Suprapubic skin (tissue), 4 donors: ENCODE measurements at regions not wholly inside any gene's neighbourhood (a gene's known extent, or its start where the extent isn't known, plus 50 kb on each side); places are given as distances from the start of the nearest gene placed in this dataset.

Experiments
- DNase-seq, 2 donors: peaks; one replicate each; pipeline ENCODE4 v3.0.0-alpha.2; 2019; ENCODE audit warnings: low spot score in 2 of 2
- H3K27ac ChIP-seq: fragments of 200-600 bp; sonication (generic); one replicate; pipeline ENCODE4 v1.5.1; 2019
- H3K27me3 ChIP-seq: fragments of 200-600 bp; sonication (generic); one replicate; pipeline ENCODE4 v1.5.1; 2019
- H3K36me3 ChIP-seq: fragments of 200-600 bp; sonication (generic); one replicate; pipeline ENCODE4 v1.5.1; 2019
- H3K4me1 ChIP-seq: fragments of 200-600 bp; sonication (generic); one replicate; pipeline ENCODE4 v1.5.1; 2019
- H3K4me3 ChIP-seq: fragments of 200-600 bp; sonication (generic); one replicate; pipeline ENCODE4 v1.5.1; 2019; ENCODE audit warnings: mild to moderate bottlenecking
- H3K9me3 ChIP-seq: fragments of 200-600 bp; sonication (generic); one replicate; pipeline ENCODE4 v1.5.1; 2019
- CTCF ChIP-seq, 2 donors: fragments of 200-600 bp in 1 of 2; fragments of 450-650 bp in 1 of 2; sonication (generic) in 1 of 2; IDR thresholded peaks; one replicate each; pipeline ENCODE4 v1.5.1; 2016 to 2019; ENCODE audit warnings: antibody characterized with exemption in 2 of 2, mild to moderate bottlenecking in 1 of 2, moderate library complexity in 1 of 2
- EP300 ChIP-seq: sonication (generic); formaldehyde crosslinking; IDR thresholded peaks from one replicate; pipeline ENCODE4 v1.6.1; 2017; ENCODE audit warnings: antibody characterized with exemption
- POLR2A ChIP-seq, 2 donors: fragments of 450-650 bp; IDR thresholded peaks; one replicate each; pipeline ENCODE4 v1.6.1; 2017; ENCODE audit warnings: antibody characterized with exemption in 2 of 2, mild to moderate bottlenecking in 2 of 2, moderate library complexity in 2 of 2
- POLR2AphosphoS5 ChIP-seq, 3 donors: sonication (generic); formaldehyde crosslinking; IDR thresholded peaks; one replicate each; pipeline ENCODE4 v1.6.1; 2017; ENCODE audit warnings: antibody characterized with exemption in 3 of 3
- WGBS: methylation state at CpG from one replicate; pipeline ENCODE4 v1.1.5; 2018; 5-methylcytosine and 5-hydroxymethylcytosine counted together

DNA sequence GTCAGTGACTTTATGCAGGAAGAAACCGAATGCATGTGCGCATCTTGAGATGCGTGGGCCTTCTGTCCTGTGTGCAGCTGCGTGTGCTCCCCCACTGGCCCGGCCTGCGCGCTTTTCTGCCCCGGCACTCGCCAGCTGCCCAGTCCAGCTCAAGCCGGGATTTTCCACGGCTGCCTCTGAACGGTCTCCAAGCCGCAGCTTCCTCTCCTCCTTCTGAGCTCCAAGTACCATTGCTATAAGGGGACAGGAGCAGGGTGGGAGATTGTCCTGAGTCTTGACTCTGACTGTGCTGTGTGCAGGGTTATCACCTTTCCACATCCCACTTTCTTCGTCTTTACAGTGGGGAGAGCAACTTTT lies 302.8 kb downstream of the THBS2 start:
- H3K36me3 ChIP-seq = no peaks in the 10 kb centered on the region
- no peak for DNase-seq
- H3K27ac ChIP-seq = peak overlapping the region; percentile 30
- WGBS = 70% methylated on average over 14 of the region's 14 CpGs
- no peaks in the 10 kb centered on the region for H3K9me3 ChIP-seq
- H3K4me3 ChIP-seq = no peak overlapping the region
- TF ChIP-seq CTCF (IDR thresholded peaks at IDR 0.05) (no peak), EP300 (no peak), POLR2AphosphoS5 (IDR thresholded peaks at IDR 0.05) (no peak), POLR2A (IDR thresholded peaks at IDR 0.05) (no peak)
- H3K27me3 ChIP-seq = no peaks in the 10 kb centered on the region
- H3K4me1 ChIP-seq = peaks cover 13% of the 10 kb centered on the region

DNA sequence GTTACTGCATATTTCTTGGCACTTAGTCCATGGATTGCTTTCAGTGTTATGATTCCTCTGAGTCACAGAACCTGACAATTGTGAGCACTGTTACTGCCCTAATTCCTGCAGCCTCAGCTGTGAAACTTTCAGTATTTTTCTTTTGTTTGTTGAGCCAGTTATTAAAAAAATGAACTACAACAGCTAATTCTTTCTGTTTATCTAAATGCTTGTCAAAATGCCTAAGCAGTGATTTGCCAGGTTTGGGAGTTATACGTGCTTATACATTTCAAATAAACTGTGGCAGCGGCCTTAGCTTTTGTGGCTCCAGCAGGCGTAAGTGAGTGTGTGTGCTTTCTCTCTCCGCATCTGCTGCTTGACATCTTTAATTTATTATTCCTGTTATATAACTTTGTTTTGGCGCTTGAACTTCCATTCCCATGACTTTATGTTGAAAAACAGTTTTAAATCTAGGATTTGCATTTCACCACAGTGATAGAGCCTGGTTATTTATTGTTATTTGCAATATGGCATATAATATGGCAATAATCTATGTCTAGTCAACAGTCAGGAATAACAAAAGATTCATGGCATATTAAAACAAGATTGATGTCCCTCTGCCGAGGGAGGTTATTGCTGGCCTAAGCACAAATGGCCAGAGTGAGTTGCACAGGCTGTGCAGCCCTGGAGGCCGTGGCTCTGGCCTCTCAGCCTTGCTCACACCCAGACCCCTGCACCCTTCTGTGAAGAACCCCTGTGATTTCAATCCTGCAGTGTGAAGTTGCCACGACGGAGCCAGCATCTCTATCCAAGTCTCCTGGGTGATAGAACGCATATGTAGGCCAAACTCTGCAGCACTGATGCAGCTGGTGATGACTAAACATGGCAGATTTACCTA lies 303.4 kb downstream of the THBS2 start:
- H3K9me3 ChIP-seq = no peaks in the 10 kb centered on the region
- no peak for DNase-seq
- H3K36me3 ChIP-seq = no peaks in the 10 kb centered on the region
- peaks cover 13% of the 10 kb centered on the region for H3K4me1 ChIP-seq
- H3K4me3 ChIP-seq = no peak overlapping the region
- H3K27ac ChIP-seq = peak overlapping the region; percentile 30
- TF ChIP-seq EP300 = no peak
- TF ChIP-seq POLR2AphosphoS5 (IDR thresholded peaks at IDR 0.05) = no peak
- TF ChIP-seq CTCF (IDR thresholded peaks at IDR 0.05) = no peak
- no peak for TF ChIP-seq POLR2A (IDR thresholded peaks at IDR 0.05)
- no peaks in the 10 kb centered on the region for H3K27me3 ChIP-seq
- 39% methylated on average over 10 of the region's 10 CpGs for WGBS

DNA sequence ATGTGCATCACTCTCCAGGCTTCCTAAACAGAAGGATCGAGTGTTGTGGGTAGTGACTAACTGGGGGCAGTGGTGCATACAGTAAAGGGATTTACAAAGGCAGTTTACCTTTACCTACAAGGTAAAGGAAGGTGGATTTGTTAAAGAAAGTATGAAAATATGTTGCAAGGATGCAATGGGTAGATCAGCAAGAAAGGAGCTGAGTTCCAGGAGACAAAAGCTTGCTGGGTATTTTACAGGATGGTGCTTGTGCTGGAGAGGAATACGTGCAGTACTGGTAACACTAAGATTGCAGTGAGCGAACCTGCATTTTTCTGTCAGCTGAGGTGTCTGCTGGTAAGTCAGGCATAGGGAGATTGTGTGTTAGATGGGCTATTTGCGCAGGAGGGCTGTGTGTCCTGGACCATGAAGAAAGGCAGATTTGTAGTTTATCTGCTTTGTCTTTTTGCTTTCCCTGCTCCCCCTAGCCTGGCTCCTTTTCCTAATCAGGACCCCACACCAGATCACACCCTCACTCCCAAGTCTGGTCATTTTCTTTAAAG lies 304.6 kb downstream of the THBS2 start:
- Histone ChIP-seq H3K4me1 (peaks cover 13% of the 10 kb centered on the region), H3K27me3 (no peaks in the 10 kb centered on the region), H3K36me3 (no peaks in the 10 kb centered on the region), H3K9me3 (no peaks in the 10 kb centered on the region), H3K4me3 (no peak overlapping the region), H3K27ac (no peak overlapping the region)
- DNase-seq = no peak
- 97% methylated on average over 4 of the region's 4 CpGs for WGBS
- TF ChIP-seq EP300 = no peak
- TF ChIP-seq CTCF (IDR thresholded peaks at IDR 0.05) = no peak
- TF ChIP-seq POLR2A (IDR thresholded peaks at IDR 0.05) = no peak
- TF ChIP-seq POLR2AphosphoS5 (IDR thresholded peaks at IDR 0.05) = no peak

GRCh38 chr6:168948002-168948401 lies 305.6 kb downstream of the THBS2 start:
- no peaks in the 10 kb centered on the region for H3K27me3 ChIP-seq
- H3K4me1 ChIP-seq = peaks cover 13% of the 10 kb centered on the region
- no peak overlapping the region for H3K4me3 ChIP-seq
- no peaks in the 10 kb centered on the region for H3K9me3 ChIP-seq
- H3K27ac ChIP-seq = no peak overlapping the region
- H3K36me3 ChIP-seq = no peaks in the 10 kb centered on the region
- 65% methylated on average over 6 of the region's 6 CpGs for WGBS
- DNase-seq = no peak
- TF ChIP-seq CTCF (IDR thresholded peaks at IDR 0.05) (no peak), POLR2A (IDR thresholded peaks at IDR 0.05) (no peak), POLR2AphosphoS5 (IDR thresholded peaks at IDR 0.05) (no peak), EP300 (no peak)

GRCh38 chr6:168943231-168943905 lies 310.3 kb downstream of the THBS2 start:
- Histone ChIP-seq H3K36me3 (no peaks in the 10 kb centered on the region), H3K4me3 (no peak overlapping the region), H3K27ac (no peak overlapping the region), H3K9me3 (no peaks in the 10 kb centered on the region), H3K27me3 (no peaks in the 10 kb centered on the region), H3K4me1 (peaks cover 3% of the 10 kb centered on the region)
- WGBS = 89% methylated on average over 6 of the region's 13 CpGs
- DNase-seq = no peak
- TF ChIP-seq CTCF (IDR thresholded peaks at IDR 0.05) (no peak), POLR2A (IDR thresholded peaks at IDR 0.05) (no peak), POLR2AphosphoS5 (IDR thresholded peaks at IDR 0.05) (no peak), EP300 (no peak)
